UCSD-AML1 (cell line): ENCODE measurements at regions not wholly inside any gene's neighbourhood (a gene's known extent, or its start where the extent isn't known, plus 50 kb on each side); places are given as distances from the start of the nearest gene placed in this dataset.
"Not testable (repeated sequence)": the region's sequence is repeated elsewhere in the genome, so short reads cannot be mapped to it uniquely, and the experiment has no call there.

Experiments used
- DNase-seq: peaks from one replicate; lab custom pipeline; 2025; ENCODE audit not compliant: unreplicated experiment; lab: John Stamatoyannopoulos, UW

- DNase-seq, result not testable (repeated sequence)
These were observed 278.1 kb downstream of the ANKRD30B start for GRCh38 chr18:15026041-15026440.

- DNase-seq, result not testable (repeated sequence)
These were observed 280.1 kb downstream of the ANKRD30B start for GRCh38 chr18:15028037-15028436.

- DNase-seq, result not testable (repeated sequence)
These were observed 312.4 kb downstream of the ANKRD30B start for GRCh38 chr18:15060279-15060880.

GRCh38 chr18:15061289-15061896, 313.4 kb downstream of the ANKRD30B start:
- DNase-seq, result not testable (repeated sequence)

- DNase-seq, result not testable (repeated sequence)
These were observed 318.5 kb downstream of the ANKRD30B start for GRCh38 chr18:15066434-15066833.

- not testable (repeated sequence) for DNase-seq
These were observed 323.3 kb downstream of the ANKRD30B start for GRCh38 chr18:15071311-15071710.
